PC-9 (cell line): ENCODE measurements at regions not wholly inside any gene's neighbourhood (a gene's known extent, or its start where the extent isn't known, plus 50 kb on each side); places are given as distances from the start of the nearest gene placed in this dataset.

Source experiments
- CTCF ChIP-seq: fragments of 200-600 bp; sonication (generic); conservative IDR thresholded peaks from 2 replicates; pipeline ENCODE4 v1.6.1; 2017; ENCODE audit warnings: mixed run types, antibody characterized with exemption, mild to moderate bottlenecking, moderate library complexity
- EZH2 ChIP-seq: fragments of 200-600 bp; sonication (generic); IDR thresholded peaks from 2 replicates; pipeline ENCODE4 v1.8.0; 2017; ENCODE audit warnings: antibody characterized with exemption, low read depth

GRCh38 chr3:196138482-196139254 is 56.8 kb upstream of the TFRC start:
- TF ChIP-seq EZH2: no peak
- TF ChIP-seq CTCF: no peak
